ENCODE measurements at regions not wholly inside any gene's neighbourhood (a gene's known extent, or its start where the extent isn't known, plus 50 kb on each side); places are given as distances from the start of the nearest gene placed in this dataset.

- TF ChIP-seq EZH2phosphoT487 (IDR thresholded peaks at IDR 0.05; ENCODE audit: borderline replicate concordance, low read depth, low read length): no peak
- no peak for TF ChIP-seq CTCF (conservative IDR thresholded peaks at IDR 0.05; ENCODE audit: low read length)
- no peak overlapping the region for H3K4me3 ChIP-seq (ENCODE audit: low read depth, low read length, poor library complexity, severe bottlenecking)
- no peak overlapping the region for H3K27ac ChIP-seq (ENCODE audit: low read depth, low read length, poor library complexity, severe bottlenecking)
- no TSS peak for BruUV-seq (replicated peaks)
- H4K20me1 ChIP-seq (ENCODE audit: insufficient read depth, low read length): no peaks in the 10 kb centered on the region
- H3K36me3 ChIP-seq (ENCODE audit: insufficient read depth, low read length): no peaks in the 10 kb centered on the region
- DNase-seq (ENCODE audit: low spot score): no peak
- no peaks in the 10 kb centered on the region for H3K9me3 ChIP-seq (ENCODE audit: low read length)
- ChIA-PET CTCF (ENCODE audit: unreplicated experiment) (no interaction called here), POLR2A (interaction anchor here (0.6 to 0.7 kb wide), 2 partner anchors 152 to 814 kb away, joined by 3 to 6 read pairs; no protein-coding TSS in a partner anchor)
- H3K4me2 ChIP-seq (ENCODE audit: low read length): no peak overlapping the region
- intact Hi-C loops (cut with micrococcal nuclease; ENCODE audit: unreplicated experiment): no loop called here
- no peaks in the 10 kb centered on the region for H3K4me1 ChIP-seq (ENCODE audit: insufficient read depth, low read length, poor library complexity, severe bottlenecking)
- no peaks in the 10 kb centered on the region for H3K79me2 ChIP-seq (ENCODE audit: insufficient read depth, low read depth, low read length)
- H2AFZ ChIP-seq (ENCODE audit: low read length): no peak overlapping the region
- H3K9me2 ChIP-seq (ENCODE audit: insufficient read depth, low read length): no peaks in the 10 kb centered on the region
Measured at GRCh38 chr9:19642256-19642655, 146.6 kb downstream of the SLC24A2 start.

- H2AFZ ChIP-seq (ENCODE audit: low read length): no peak overlapping the region
- H3K36me3 ChIP-seq (ENCODE audit: insufficient read depth, low read length): no peaks in the 10 kb centered on the region
- no peaks in the 10 kb centered on the region for H3K4me1 ChIP-seq (ENCODE audit: insufficient read depth, low read length, poor library complexity, severe bottlenecking)
- H4K20me1 ChIP-seq (ENCODE audit: insufficient read depth, low read length): no peaks in the 10 kb centered on the region
- no peak overlapping the region for H3K4me2 ChIP-seq (ENCODE audit: low read length)
- BruUV-seq (replicated peaks): no TSS peak
- H3K9me3 ChIP-seq (ENCODE audit: low read length): no peaks in the 10 kb centered on the region
- no peak overlapping the region for H3K27ac ChIP-seq (ENCODE audit: low read depth, low read length, poor library complexity, severe bottlenecking)
- intact Hi-C loops (cut with micrococcal nuclease; ENCODE audit: unreplicated experiment): no loop called here
- ChIA-PET POLR2A (no interaction called here), CTCF (ENCODE audit: unreplicated experiment) (no interaction called here)
- TF ChIP-seq EZH2phosphoT487 (IDR thresholded peaks at IDR 0.05; ENCODE audit: borderline replicate concordance, low read depth, low read length) (no peak), CTCF (conservative IDR thresholded peaks at IDR 0.05; ENCODE audit: low read length) (no peak)
- no peaks in the 10 kb centered on the region for H3K9me2 ChIP-seq (ENCODE audit: insufficient read depth, low read length)
- H3K4me3 ChIP-seq (ENCODE audit: low read depth, low read length, poor library complexity, severe bottlenecking): no peak overlapping the region
- DNase-seq (ENCODE audit: low spot score): no peak
- H3K79me2 ChIP-seq (ENCODE audit: insufficient read depth, low read depth, low read length): no peaks in the 10 kb centered on the region
Measured at GRCh38 chr9:19641046-19641445, 147.8 kb downstream of the SLC24A2 start.

GRCh38 chr9:19640014-19640413 lies 148.8 kb downstream of the SLC24A2 start:
- intact Hi-C loops (cut with micrococcal nuclease; ENCODE audit: unreplicated experiment): no loop called here
- no peaks in the 10 kb centered on the region for H3K9me3 ChIP-seq (ENCODE audit: low read length)
- H3K4me2 ChIP-seq (ENCODE audit: low read length): no peak overlapping the region
- H3K79me2 ChIP-seq (ENCODE audit: insufficient read depth, low read depth, low read length): no peaks in the 10 kb centered on the region
- BruUV-seq (replicated peaks): no TSS peak
- DNase-seq (ENCODE audit: low spot score): no peak
- TF ChIP-seq EZH2phosphoT487 (IDR thresholded peaks at IDR 0.05; ENCODE audit: borderline replicate concordance, low read depth, low read length) (no peak), CTCF (conservative IDR thresholded peaks at IDR 0.05; ENCODE audit: low read length) (no peak)
- no peaks in the 10 kb centered on the region for H3K36me3 ChIP-seq (ENCODE audit: insufficient read depth, low read length)
- no peak overlapping the region for H2AFZ ChIP-seq (ENCODE audit: low read length)
- H3K4me1 ChIP-seq (ENCODE audit: insufficient read depth, low read length, poor library complexity, severe bottlenecking): no peaks in the 10 kb centered on the region
- POLR2A ChIA-PET: no interaction called here
- H3K4me3 ChIP-seq (ENCODE audit: low read depth, low read length, poor library complexity, severe bottlenecking): no peak overlapping the region
- H3K9me2 ChIP-seq (ENCODE audit: insufficient read depth, low read length): no peaks in the 10 kb centered on the region
- CTCF ChIA-PET (ENCODE audit: unreplicated experiment): no interaction called here
- H4K20me1 ChIP-seq (ENCODE audit: insufficient read depth, low read length): no peaks in the 10 kb centered on the region
- no peak overlapping the region for H3K27ac ChIP-seq (ENCODE audit: low read depth, low read length, poor library complexity, severe bottlenecking)

Measured in OCI-LY7 (cell line).